Stimulated activated naive CD4-positive, alpha-beta T cell treated with Interleukin-2 at 50 U/mL for 16 hours (primary cell): ENCODE measurements at regions not wholly inside any gene's neighbourhood (a gene's known extent, or its start where the extent isn't known, plus 50 kb on each side); places are given as distances from the start of the nearest gene placed in this dataset.

Source experiments
- DNase-seq: peaks from one replicate; lab custom pipeline; 2025; lab: John Stamatoyannopoulos, UW

GRCh38 chr19:31559494-31559893 lies 210.3 kb upstream of the TSHZ3 start:
- DNase-seq, result no peak

GRCh38 chr19:31560086-31561060 lies 211.1 kb upstream of the TSHZ3 start:
- DNase-seq, result no peak

- no peak for DNase-seq
Observed at GRCh38 chr19:31562966-31563612, 213.9 kb upstream of the TSHZ3 start.

GRCh38 chr19:31567776-31568175 lies 218.5 kb upstream of the TSHZ3 start:
- no peak for DNase-seq

- DNase-seq, result no peak
Observed at GRCh38 chr19:31568724-31569123, 219.5 kb upstream of the TSHZ3 start.

GRCh38 chr19:31570718-31571117 lies 221.5 kb upstream of the TSHZ3 start:
- DNase-seq, result no peak

- DNase-seq, result no peak
Observed at GRCh38 chr19:31572102-31572975, 223.1 kb upstream of the TSHZ3 start.

- DNase-seq, result no peak
Observed at GRCh38 chr19:31572976-31573298, 223.7 kb upstream of the TSHZ3 start.

GRCh38 chr19:31574251-31574973 lies 225.2 kb upstream of the TSHZ3 start:
- DNase-seq, result no peak

GRCh38 chr19:31575846-31576335 lies 226.7 kb upstream of the TSHZ3 start:
- no peak for DNase-seq

GRCh38 chr19:31578326-31578725 lies 229.1 kb upstream of the TSHZ3 start:
- DNase-seq, result no peak

GRCh38 chr19:31583148-31583547 lies 233.9 kb upstream of the TSHZ3 start:
- no peak for DNase-seq

GRCh38 chr19:31586282-31586681 lies 237.0 kb upstream of the TSHZ3 start:
- no peak for DNase-seq

GRCh38 chr19:31589109-31589508 lies 239.9 kb upstream of the TSHZ3 start:
- no peak for DNase-seq

- no peak for DNase-seq
Observed at GRCh38 chr19:31591258-31591657, 242.0 kb upstream of the TSHZ3 start.

- no peak for DNase-seq
Observed at GRCh38 chr19:31592456-31592855, 243.2 kb upstream of the TSHZ3 start.

- no peak for DNase-seq
Observed at GRCh38 chr19:31594701-31595100, 245.5 kb upstream of the TSHZ3 start.

- DNase-seq, result no peak
Observed at GRCh38 chr19:31595521-31595920, 246.3 kb upstream of the TSHZ3 start.

- DNase-seq, result no peak
Observed at GRCh38 chr19:31596751-31597150, 247.5 kb upstream of the TSHZ3 start.

GRCh38 chr19:31597616-31598015 lies 248.4 kb upstream of the TSHZ3 start:
- DNase-seq, result no peak

GRCh38 chr19:31598730-31599238 lies 249.5 kb upstream of the TSHZ3 start:
- no peak for DNase-seq
